Ascending aorta (tissue), 2 donors: ENCODE measurements at regions not wholly inside any gene's neighbourhood (a gene's known extent, or its start where the extent isn't known, plus 50 kb on each side); places are given as distances from the start of the nearest gene placed in this dataset.

ENCODE experiments used
- DNase-seq, 2 donors: peaks; one replicate each; pipeline ENCODE4 v3.0.0-alpha.2; 2019; ENCODE audit warnings: low spot score in 2 of 2
- H3K27ac ChIP-seq, 2 donors: fragments of 200-600 bp; sonication (generic); one replicate each; pipeline ENCODE4 v1.5.1; 2016 to 2017; ENCODE audit warnings: mild to moderate bottlenecking in 1 of 2
- H3K27me3 ChIP-seq: fragments of 200-600 bp; sonication (generic); one replicate; pipeline ENCODE4 v1.5.1; 2017
- H3K36me3 ChIP-seq, 2 donors: fragments of 200-600 bp; sonication (generic); one replicate each; pipeline ENCODE4 v1.5.1; 2016
- H3K4me1 ChIP-seq, 2 donors: fragments of 200-600 bp; sonication (generic); one replicate each; pipeline ENCODE4 v1.5.1; 2016 to 2017; ENCODE audit warnings: mild to moderate bottlenecking in 1 of 2
- H3K4me3 ChIP-seq, 2 donors: fragments of 200-600 bp; sonication (generic); one replicate each; pipeline ENCODE4 v1.5.1; 2016 to 2017; ENCODE audit warnings: mild to moderate bottlenecking in 1 of 2
- H3K9me3 ChIP-seq, 2 donors: fragments of 200-600 bp; sonication (generic); one replicate each; pipeline ENCODE4 v1.5.1; 2016
- CTCF ChIP-seq, 3 experiments: fragments of 200-600 bp in 2 of 3; fragments of 450-650 bp in 1 of 3; sonication (generic) in 2 of 3; IDR thresholded peaks; one replicate each; pipeline ENCODE4 v1.5.1; 2016 to 2019; ENCODE audit warnings: antibody characterized with exemption in 3 of 3, mild to moderate bottlenecking in 1 of 3, moderate library complexity in 1 of 3
- intact Hi-C: fragments of 100-400 bp; cut with DNase I; formaldehyde crosslinking; loops from one replicate; pipeline ENCODE4 v1.15.1; 2023

- no peaks in the 10 kb centered on the region for H3K9me3 ChIP-seq
- peak overlapping the region; percentile 78 to 84 for H3K27ac ChIP-seq
- TF ChIP-seq CTCF (IDR thresholded peaks at IDR 0.05): no peak
- H3K36me3 ChIP-seq: no peaks in the 10 kb centered on the region
- no peak overlapping the region for H3K4me3 ChIP-seq
- no peak for DNase-seq
- intact Hi-C loops: no loop called here
- H3K4me1 ChIP-seq: peaks cover 11 to 13% of the 10 kb centered on the region in 2 donors
- no peaks in the 10 kb centered on the region for H3K27me3 ChIP-seq
These were observed 65.1 kb upstream of the RAB4A start for GRCh38 chr1:229205854-229206253.

DNA sequence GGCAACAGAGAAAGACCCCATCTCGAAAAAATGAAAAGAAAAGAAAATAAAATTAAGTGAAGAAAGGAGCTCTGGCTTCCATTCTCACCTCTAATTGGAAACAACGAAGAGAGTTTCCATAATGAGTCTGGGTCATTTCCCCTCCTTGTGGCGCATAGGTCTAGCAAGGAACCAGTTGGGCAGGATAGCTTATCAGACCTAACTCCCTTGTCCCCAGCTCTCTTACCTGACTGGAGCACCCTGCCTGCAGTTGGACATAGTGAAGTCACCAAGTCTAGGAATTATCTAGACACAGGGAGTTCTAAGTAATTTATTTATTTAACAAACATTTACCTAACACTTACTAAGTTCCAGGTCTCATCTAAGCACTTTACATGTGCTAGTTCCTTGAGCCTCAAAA, 63.0 kb upstream of the RAB4A start:
- no peaks in the 10 kb centered on the region for H3K9me3 ChIP-seq
- H3K4me1 ChIP-seq: peaks cover 11 to 13% of the 10 kb centered on the region in 2 donors
- intact Hi-C loops: no loop called here
- DNase-seq: no peak
- TF ChIP-seq CTCF (IDR thresholded peaks at IDR 0.05): no peak
- H3K27me3 ChIP-seq: no peaks in the 10 kb centered on the region
- H3K36me3 ChIP-seq: no peaks in the 10 kb centered on the region
- H3K27ac ChIP-seq: no peak overlapping the region
- no peak overlapping the region for H3K4me3 ChIP-seq

GRCh38 chr1:229208481-229208880, 62.4 kb upstream of the RAB4A start:
- no peak for DNase-seq
- H3K36me3 ChIP-seq: no peaks in the 10 kb centered on the region
- intact Hi-C loops: no loop called here
- no peak overlapping the region for H3K4me3 ChIP-seq
- H3K9me3 ChIP-seq: no peaks in the 10 kb centered on the region
- H3K27ac ChIP-seq: no peak overlapping the region
- H3K4me1 ChIP-seq: peaks cover 11 to 13% of the 10 kb centered on the region in 2 donors
- no peak for TF ChIP-seq CTCF (IDR thresholded peaks at IDR 0.05)
- no peaks in the 10 kb centered on the region for H3K27me3 ChIP-seq

DNA sequence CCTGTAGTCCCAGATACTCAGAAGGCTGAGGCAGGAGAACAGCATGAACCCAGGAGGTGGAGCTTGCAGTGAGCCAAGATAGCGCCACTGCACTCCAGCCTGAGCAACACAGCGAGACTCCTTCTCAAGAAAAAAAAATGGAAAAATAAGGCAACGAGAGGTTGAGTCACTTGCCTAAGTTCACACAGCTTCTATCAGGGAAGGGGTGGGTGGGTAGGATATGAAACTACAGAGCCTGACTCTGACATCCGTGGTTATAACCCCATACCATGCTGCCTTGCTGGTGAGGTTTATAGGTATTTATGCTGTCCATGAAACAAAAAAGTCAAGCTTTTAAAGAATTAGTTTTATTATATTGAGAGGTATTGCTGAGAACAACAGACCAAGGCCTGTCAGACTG, 61.5 kb upstream of the RAB4A start:
- H3K27ac ChIP-seq: no peak overlapping the region
- intact Hi-C loops: no loop called here

GRCh38 chr1:229209816-229210215, 61.1 kb upstream of the RAB4A start:
- Histone ChIP-seq H3K4me1 (peaks cover 4 to 5% of the 10 kb centered on the region in 2 donors), H3K9me3 (no peaks in the 10 kb centered on the region), H3K27ac (no peak overlapping the region), H3K27me3 (no peaks in the 10 kb centered on the region), H3K4me3 (no peak overlapping the region), H3K36me3 (no peaks in the 10 kb centered on the region)
- intact Hi-C loops: no loop called here
- no peak for TF ChIP-seq CTCF (IDR thresholded peaks at IDR 0.05)
- no peak for DNase-seq

More for the DNA sequence above, 61.5 kb upstream of the RAB4A start:
- DNase-seq: no peak
- no peaks in the 10 kb centered on the region for H3K27me3 ChIP-seq
- no peak for TF ChIP-seq CTCF (IDR thresholded peaks at IDR 0.05)
- H3K9me3 ChIP-seq: no peaks in the 10 kb centered on the region
- H3K36me3 ChIP-seq: no peaks in the 10 kb centered on the region
- no peak overlapping the region for H3K4me3 ChIP-seq
- peaks cover 8 to 9% of the 10 kb centered on the region in 2 donors for H3K4me1 ChIP-seq

DNA sequence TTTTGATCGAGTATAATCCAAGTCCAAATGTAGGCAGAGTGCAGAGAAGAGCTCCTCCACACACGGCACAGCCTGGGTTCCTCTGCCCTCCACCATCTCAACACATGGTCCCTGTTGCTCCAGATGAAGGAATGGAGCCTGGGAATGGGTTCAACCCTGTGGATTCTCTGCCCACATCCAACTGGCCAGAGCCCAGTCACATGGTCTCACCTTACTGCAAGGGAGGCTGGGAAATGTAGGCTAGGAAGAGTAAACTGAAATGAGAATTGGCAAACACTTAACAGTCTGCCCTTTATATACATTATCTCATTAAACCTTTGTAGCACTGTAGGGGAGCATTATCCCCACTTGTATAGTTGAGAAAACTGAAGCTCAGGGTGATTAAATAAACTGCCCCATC, 60.1 kb upstream of the RAB4A start:
- DNase-seq: no peak
- Histone ChIP-seq H3K27me3 (no peaks in the 10 kb centered on the region), H3K4me1 (peaks cover 0 to 1% of the 10 kb centered on the region in 2 donors), H3K4me3 (no peak overlapping the region), H3K27ac (no peak overlapping the region), H3K36me3 (no peaks in the 10 kb centered on the region), H3K9me3 (no peaks in the 10 kb centered on the region)
- intact Hi-C loops: no loop called here
- TF ChIP-seq CTCF (IDR thresholded peaks at IDR 0.05): no peak
